HG03045 (cell line): ENCODE measurements at regions not wholly inside any gene's neighbourhood (a gene's known extent, or its start where the extent isn't known, plus 50 kb on each side); places are given as distances from the start of the nearest gene placed in this dataset.
A peak's percentile ranks its signal among the peaks of the same experiment; 100 is the strongest.

Experiments used
- ATAC-seq: cut with Tn5 transposase; IDR thresholded peaks from one replicate; pipeline ENCODE4 v1.9.1; 2021; ENCODE audit warnings: mild to moderate bottlenecking, moderate library complexity; ENCODE audit not compliant: unreplicated experiment

DNA sequence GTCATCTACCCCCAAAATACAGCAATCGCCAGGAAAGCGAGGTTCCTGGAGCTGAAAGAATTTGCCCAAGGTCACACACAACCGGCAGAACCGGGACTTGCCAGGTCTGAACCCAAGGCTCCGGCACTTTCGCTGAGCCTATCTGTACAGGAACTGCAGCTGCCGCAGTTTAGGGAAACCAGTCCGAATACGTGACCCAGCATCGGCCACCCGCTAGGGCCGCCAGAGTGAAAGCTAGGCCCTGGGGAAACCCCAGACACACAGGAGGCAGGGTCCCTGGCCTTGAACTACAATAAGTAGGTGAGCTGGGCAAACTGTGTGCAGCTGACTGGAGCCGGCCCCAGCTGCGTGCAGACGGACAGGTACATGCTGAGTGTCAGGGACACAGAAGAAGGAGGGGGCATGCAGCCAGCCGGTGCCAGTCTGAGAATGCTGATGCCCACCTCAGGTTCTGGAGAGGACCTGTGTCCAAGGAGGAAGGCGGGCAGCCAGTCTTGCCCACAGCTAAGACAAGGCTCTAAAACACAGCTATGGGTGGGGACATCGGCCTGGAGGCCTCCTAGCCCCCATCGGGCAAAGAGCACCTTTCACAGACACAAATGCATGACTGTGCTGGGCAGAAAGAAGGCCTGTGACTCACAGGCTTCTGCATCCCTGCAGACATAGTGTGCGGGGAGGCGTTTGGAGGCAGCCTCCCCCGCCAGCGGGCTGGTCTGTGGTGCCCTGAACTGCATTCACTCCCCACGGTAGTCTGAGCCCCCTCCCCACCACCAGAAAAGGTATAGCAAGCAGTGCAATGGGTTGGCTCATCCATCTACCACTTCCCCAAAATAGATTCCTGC, 107.4 kb upstream of the ID2 start:
- ATAC-seq: no peak

GRCh38 chr2:8575038-8575833, 106.6 kb upstream of the ID2 start:
- no peak for ATAC-seq

DNA sequence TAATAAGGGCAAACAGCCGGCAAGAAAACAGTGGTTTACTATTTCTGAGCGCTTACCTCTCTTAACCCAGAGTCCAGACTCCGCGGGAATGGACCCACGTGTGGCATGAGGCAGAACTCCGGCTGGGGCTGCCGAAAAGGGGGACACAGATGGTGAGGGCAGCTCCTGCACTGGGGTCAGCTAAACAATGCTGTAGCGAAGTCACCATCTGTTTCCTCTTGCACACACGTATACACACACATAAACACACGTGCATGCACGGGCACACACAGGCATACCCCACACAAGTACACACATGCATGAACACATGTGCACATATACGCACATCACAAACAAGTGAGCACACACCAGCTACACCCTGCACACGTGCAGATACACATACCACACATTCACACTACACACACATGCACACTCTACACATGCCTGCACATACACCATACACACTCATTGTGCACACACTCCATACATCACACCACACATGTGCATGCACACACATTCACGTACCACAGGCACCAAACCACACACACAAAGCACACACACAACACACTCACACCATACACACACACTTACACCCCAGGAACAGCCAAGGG, 105.9 kb upstream of the ID2 start:
- no peak for ATAC-seq

GRCh38 chr2:8576525-8577167, 105.2 kb upstream of the ID2 start:
- ATAC-seq: no peak

DNA sequence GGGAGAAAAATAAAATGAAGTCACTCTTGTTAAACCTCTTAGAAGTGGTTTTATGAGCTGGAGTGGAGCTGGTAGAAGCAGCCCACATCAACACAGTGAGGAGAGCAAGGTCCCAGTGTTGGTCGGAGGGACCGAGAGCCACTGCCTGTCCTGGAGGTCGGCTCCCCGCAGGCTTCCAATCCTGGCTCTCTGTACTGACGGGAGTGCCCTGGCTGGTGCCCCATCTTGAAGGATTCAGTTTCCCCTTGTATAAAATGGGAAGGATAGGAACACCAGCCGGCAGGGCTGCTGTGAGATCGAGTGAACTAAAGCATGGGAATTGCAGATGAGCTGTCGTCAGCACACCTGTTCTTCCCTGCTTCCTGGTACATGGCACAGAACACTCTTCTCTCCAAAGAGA, 104.3 kb upstream of the ID2 start:
- no peak for ATAC-seq

GRCh38 chr2:8578335-8579244, 103.3 kb upstream of the ID2 start:
- ATAC-seq: no peak

GRCh38 chr2:8579485-8580085, 102.3 kb upstream of the ID2 start:
- ATAC-seq: no peak

DNA sequence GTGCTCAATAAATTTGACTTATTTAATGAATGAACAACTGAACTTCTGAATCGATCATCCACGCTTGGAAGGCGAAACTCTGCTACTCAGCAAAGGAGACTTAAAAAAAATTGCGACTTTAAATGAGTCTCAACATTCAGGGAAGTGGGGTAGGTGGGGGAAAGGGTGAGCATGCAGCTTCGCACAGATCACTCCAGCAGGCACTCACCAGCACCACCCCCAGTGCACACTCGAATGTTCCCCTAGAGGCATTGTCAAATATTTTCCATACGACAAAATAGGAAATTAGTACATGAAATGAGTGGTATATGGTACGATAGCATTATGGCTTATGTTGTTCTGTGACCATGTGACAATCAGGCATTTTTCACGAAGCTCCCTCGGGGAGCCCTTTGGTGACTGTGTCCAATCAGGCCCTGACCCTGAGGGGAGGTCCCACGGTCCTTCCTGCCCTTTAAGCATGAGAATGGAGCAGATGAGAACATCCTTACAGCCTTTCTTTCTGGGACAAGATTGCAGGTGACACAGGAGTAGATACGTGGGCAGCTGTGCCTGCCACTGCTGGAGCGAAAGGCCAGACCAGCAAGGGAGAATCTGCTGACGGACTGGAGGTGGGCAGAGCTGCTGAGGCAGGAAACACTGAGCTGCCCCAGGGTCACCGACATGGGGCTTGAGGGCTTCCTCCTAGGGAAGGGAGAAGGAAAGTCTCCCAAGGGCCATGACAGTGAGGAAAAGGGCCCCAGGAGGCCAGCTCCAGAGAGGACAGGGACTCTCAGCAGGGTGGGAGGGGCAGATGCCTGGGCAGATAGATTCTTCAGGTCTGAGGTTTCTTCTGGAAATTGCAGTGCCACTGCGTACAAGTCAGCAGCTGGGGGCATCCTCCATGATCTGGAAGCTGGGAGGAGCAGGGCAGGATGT, 101.3 kb upstream of the ID2 start:
- no peak for ATAC-seq

DNA sequence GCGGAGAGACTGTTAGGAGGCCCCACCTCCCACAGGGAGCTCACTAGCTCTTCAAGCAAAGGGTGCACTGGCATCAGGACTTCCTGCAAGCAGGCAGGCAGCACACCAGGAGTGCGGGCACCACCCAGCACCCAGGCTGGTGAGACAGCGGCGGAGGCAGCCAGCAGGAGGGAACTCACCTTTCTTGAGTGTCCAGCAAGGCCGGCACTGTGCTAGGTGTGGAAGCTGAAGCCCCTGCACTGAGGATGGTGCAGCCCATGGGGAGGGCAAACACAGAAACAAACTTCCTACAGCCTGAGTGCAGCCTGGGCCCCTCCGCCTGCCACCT, 100.7 kb upstream of the ID2 start:
- ATAC-seq: no peak

DNA sequence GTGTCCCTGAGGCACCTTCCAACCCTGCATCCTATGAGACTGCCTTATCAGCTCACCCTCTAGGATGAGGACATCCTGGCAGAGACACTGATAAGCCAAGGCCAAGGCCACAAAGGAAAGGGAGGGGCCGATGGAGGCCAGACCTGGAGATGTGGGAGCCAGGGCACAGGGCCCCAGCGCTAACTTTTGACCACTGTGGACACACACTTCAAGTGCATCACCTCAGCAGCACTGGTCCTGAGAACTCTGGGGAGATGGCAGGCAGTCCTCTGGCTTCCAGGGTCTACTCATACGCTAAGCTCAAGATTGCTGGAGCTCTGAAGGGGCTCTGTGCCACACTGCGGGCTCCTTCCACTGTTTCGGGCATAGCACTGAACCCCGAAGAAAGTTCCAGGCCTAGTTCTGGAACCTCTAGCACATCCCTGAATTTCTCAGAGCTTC, 100.2 kb upstream of the ID2 start:
- ATAC-seq: no peak

- no peak for ATAC-seq
These were observed 99.7 kb upstream of the ID2 start for GRCh38 chr2:8582191-8582590.

- no peak for ATAC-seq
These were observed 99.0 kb upstream of the ID2 start for GRCh38 chr2:8582651-8583399.

- peak; percentile 78 for ATAC-seq
These were observed 98.3 kb upstream of the ID2 start for GRCh38 chr2:8583400-8584173.

DNA sequence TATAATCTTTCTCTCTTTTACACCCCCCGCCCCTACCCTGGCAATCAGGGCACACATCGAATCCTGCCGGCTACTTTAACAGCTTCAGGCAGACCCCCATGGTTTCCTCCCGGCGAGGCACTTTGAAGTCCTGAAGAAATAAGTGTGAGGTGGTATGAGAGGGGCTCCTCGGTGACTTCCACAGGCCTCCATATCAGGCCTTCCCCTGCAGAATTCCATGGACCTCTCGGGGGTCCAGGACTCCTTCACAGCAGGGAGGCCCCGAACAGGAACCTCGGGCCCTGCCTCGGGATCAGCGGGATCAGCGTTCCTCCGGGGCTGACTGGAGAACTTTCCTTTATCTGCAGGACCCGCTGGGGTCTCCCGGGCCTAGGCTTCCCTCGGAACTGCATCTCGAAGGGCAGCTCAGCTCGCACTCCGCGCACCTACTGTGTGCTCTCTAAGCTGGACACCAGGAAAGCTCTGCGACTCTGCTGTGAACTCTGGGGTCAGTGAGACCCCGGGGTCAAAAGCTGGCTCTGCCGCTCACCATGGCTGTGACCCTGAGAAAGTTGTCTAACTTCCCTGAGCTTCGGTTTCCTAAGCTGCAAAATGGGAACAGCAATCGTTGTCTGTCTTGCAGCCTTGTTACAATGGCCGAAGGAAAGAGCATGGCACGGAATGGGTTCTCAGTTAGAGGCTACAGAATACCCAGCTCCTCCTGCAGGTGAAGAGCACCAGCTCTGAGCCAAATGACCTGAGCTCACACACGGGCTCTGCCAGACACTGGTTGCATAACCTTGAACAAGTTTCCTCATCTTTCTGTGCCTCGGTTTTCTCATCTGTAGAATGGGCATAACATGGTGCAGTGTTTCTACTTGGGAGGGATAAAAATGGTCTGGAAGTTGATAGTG, 97.4 kb upstream of the ID2 start:
- ATAC-seq: no peak

DNA sequence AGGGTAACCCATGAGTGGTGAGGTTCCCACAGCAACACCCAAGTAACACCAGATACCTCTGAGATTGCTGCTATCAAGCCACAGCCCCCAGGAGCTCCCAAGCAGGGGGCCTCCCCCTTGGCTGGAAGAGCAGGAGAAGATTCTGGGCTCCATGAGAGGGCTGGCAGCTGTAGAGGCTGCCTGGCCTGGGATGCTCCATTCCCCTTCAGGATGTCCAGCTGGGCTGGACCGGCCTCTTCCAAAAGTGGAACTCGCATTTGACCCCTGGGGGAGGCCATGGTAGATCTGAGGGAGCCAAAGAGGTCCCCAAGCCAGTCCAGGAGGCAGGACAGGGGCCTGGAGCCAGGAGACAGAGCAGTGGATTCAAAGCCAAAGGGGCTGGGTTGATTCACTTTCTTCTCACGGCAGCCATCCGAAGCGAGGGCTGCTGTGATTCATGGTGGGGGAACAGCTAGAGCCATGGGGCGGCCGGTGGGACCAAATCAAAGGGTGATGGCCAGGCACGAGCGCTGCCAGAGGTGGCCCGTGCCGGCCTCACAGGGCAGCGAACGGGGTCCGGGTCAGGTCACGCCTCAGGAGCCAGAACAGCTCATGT, 95.3 kb upstream of the ID2 start:
- ATAC-seq: no peak

GRCh38 chr2:8587251-8587791, 94.5 kb upstream of the ID2 start:
- no peak for ATAC-seq
